ENCODE measurements at regions not wholly inside any gene's neighbourhood (a gene's known extent, or its start where the extent isn't known, plus 50 kb on each side); places are given as distances from the start of the nearest gene placed in this dataset.

DNA sequence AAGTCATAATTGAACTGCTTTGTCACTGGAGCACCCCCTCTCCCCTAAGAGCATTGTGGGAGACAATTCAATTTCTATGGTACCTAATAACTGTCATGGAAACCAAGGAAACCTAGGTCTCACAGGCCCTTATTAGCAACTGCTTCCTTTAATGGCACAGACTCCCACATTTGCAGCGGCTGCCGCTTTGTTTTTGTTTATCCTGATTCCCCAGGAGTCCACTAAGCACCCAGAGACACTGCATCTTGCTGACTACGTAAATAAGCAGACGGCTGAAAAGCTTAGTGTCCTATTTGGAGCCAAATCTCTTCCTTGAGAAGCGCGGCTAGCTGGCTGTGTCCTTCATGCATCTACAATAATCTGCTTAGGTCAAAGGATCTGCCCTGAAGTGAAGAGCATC, 494.4 kb downstream of the TMA16 start:
- H3K4me1 ChIP-seq (ENCODE audit: control insufficient read depth, insufficient read depth, low read length): no peaks in the 10 kb centered on the region
- H3K9me3 ChIP-seq (ENCODE audit: control insufficient read depth, insufficient read depth, low read depth, low read length): no peaks in the 10 kb centered on the region
- no peak overlapping the region for H3K4me3 ChIP-seq (ENCODE audit: low read depth, low read length)
- CTCF ChIA-PET: no interaction called here
- POLR2A ChIA-PET: no interaction called here
- H3K27ac ChIP-seq (ENCODE audit: extremely low read depth, low read depth, low read length): no peak overlapping the region
- TF ChIP-seq ZNF558 (tag by site-specific recombination; IDR thresholded peaks at IDR 0.05) (no peak), ZSCAN16 (tag by site-specific recombination; IDR thresholded peaks at IDR 0.05) (no peak), ZNF175 (tag by site-specific recombination; IDR thresholded peaks at IDR 0.05) (no peak), ZNF677 (tag by site-specific recombination; IDR thresholded peaks at IDR 0.05) (no peak), ZNF776 (tag by site-specific recombination; IDR thresholded peaks at IDR 0.05; ENCODE audit: borderline replicate concordance) (no peak), KLF9 (tag by site-specific recombination; IDR thresholded peaks at IDR 0.05; ENCODE audit: low read depth) (no peak)
- TF ChIP-seq, protein P1, sequence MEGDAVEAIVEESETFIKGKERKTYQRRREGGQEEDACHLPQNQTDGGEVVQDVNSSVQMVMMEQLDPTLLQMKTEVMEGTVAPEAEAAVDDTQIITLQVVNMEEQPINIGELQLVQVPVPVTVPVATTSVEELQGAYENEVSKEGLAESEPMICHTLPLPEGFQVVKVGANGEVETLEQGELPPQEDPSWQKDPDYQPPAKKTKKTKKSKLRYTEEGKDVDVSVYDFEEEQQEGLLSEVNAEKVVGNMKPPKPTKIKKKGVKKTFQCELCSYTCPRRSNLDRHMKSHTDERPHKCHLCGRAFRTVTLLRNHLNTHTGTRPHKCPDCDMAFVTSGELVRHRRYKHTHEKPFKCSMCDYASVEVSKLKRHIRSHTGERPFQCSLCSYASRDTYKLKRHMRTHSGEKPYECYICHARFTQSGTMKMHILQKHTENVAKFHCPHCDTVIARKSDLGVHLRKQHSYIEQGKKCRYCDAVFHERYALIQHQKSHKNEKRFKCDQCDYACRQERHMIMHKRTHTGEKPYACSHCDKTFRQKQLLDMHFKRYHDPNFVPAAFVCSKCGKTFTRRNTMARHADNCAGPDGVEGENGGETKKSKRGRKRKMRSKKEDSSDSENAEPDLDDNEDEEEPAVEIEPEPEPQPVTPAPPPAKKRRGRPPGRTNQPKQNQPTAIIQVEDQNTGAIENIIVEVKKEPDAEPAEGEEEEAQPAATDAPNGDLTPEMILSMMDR (tag by site-specific recombination; IDR thresholded peaks at IDR 0.05): no peak
- no peaks in the 10 kb centered on the region for H3K36me3 ChIP-seq (ENCODE audit: control insufficient read depth in 2 of 2, insufficient read depth in 1 of 2, low read length in 2 of 2)

DNA sequence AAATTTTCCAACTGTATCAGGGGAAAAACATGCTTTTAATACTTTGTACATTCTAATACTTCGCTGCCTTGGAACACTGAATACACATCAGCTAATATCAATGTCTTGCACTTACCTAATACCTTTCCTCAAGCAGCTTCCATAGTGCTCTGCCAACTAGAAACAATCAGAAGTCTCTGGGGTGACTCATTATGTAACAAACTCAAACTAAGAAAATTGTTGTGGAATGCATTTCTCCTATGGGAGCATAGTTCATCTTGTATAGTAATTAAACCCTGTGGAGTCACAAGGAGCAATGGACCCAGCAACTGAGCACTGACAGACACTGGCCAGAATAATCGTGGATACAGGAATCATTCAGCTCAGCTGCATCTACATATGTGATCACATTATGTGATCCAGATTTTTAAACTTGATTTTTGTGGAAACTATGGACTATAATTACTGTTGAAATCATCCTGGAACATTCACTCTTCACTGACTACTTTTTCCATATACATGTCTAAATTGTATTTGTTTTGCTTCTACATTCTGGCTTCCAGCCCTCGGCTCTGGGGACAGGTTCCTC, 496.9 kb downstream of the TMA16 start:
- Histone ChIP-seq H3K4me3 (ENCODE audit: low read depth, low read length) (no peak overlapping the region), H3K9me3 (ENCODE audit: control insufficient read depth, insufficient read depth, low read depth, low read length) (no peaks in the 10 kb centered on the region), H3K36me3 (ENCODE audit: control insufficient read depth in 2 of 2, insufficient read depth in 1 of 2, low read length in 2 of 2) (no peaks in the 10 kb centered on the region), H3K27ac (ENCODE audit: extremely low read depth, low read depth, low read length) (no peak overlapping the region), H3K4me1 (ENCODE audit: control insufficient read depth, insufficient read depth, low read length) (no peaks in the 10 kb centered on the region)
- CTCF ChIA-PET: interaction anchor here (0.6 kb wide), 1 partner anchor 111 kb away, joined by 3 read pairs; no protein-coding TSS in a partner anchor
- TF ChIP-seq, protein P2, sequence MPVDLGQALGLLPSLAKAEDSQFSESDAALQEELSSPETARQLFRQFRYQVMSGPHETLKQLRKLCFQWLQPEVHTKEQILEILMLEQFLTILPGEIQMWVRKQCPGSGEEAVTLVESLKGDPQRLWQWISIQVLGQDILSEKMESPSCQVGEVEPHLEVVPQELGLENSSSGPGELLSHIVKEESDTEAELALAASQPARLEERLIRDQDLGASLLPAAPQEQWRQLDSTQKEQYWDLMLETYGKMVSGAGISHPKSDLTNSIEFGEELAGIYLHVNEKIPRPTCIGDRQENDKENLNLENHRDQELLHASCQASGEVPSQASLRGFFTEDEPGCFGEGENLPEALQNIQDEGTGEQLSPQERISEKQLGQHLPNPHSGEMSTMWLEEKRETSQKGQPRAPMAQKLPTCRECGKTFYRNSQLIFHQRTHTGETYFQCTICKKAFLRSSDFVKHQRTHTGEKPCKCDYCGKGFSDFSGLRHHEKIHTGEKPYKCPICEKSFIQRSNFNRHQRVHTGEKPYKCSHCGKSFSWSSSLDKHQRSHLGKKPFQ (tag by site-specific recombination; IDR thresholded peaks at IDR 0.05): no peak
- no peak for TF ChIP-seq BCL11B (tag by site-specific recombination; IDR thresholded peaks at IDR 0.05; ENCODE audit: low read depth)
- TF ChIP-seq ZNF274 (IDR thresholded peaks at IDR 0.05; ENCODE audit: low read length): no peak
- no peak for TF ChIP-seq ZNF274 (tag by site-specific recombination; IDR thresholded peaks at IDR 0.05; ENCODE audit: borderline replicate concordance)
- no peak for TF ChIP-seq ZNF707 (tag by site-specific recombination; IDR thresholded peaks at IDR 0.05)
- TF ChIP-seq ZNF239 (tag by site-specific recombination; IDR thresholded peaks at IDR 0.05): no peak
- TF ChIP-seq ZEB2 (tag by site-specific recombination; IDR thresholded peaks at IDR 0.05): no peak
- no peak for TF ChIP-seq RBAK (tag by site-specific recombination; IDR thresholded peaks at IDR 0.05)
- no peak for TF ChIP-seq ZNF211 (tag by site-specific recombination; IDR thresholded peaks at IDR 0.05; ENCODE audit: low read depth)
- no peak for TF ChIP-seq ZNF558 (tag by site-specific recombination; IDR thresholded peaks at IDR 0.05)
- TF ChIP-seq ZNF776 (tag by site-specific recombination; IDR thresholded peaks at IDR 0.05; ENCODE audit: borderline replicate concordance): no peak
- no peak for TF ChIP-seq ZNF2 (tag by site-specific recombination; IDR thresholded peaks at IDR 0.05)
- TF ChIP-seq ZNF629 (tag by site-specific recombination; IDR thresholded peaks at IDR 0.05): no peak
- TF ChIP-seq ZNF155 (tag by site-specific recombination; IDR thresholded peaks at IDR 0.05): no peak
- TF ChIP-seq ZNF121 (tag by site-specific recombination; IDR thresholded peaks at IDR 0.05): no peak
- TF ChIP-seq, protein P3, sequence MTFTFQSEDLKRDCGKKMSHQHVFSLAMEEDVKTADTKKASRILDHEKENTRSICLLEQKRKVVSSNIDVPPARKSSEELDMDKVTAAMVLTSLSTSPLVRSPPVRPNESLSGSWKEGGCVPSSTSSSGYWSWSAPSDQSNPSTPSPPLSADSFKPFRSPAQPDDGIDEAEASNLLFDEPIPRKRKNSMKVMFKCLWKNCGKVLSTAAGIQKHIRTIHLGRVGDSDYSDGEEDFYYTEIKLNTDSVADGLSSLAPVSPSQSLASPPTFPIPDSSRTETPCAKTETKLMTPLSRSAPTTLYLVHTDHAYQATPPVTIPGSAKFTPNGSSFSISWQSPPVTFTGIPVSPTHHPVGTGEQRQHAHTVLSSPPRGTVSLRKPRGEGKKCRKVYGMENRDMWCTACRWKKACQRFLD (tag by site-specific recombination; IDR thresholded peaks at IDR 0.05): no peak
- TF ChIP-seq ZNF48 (tag by site-specific recombination; IDR thresholded peaks at IDR 0.05): no peak
- TF ChIP-seq KLF8 (tag by site-specific recombination; IDR thresholded peaks at IDR 0.05): no peak
- POLR2A ChIA-PET: no interaction called here
